KMS-11 (cell line): ENCODE measurements at regions not wholly inside any gene's neighbourhood (a gene's known extent, or its start where the extent isn't known, plus 50 kb on each side); places are given as distances from the start of the nearest gene placed in this dataset.

ENCODE experiments used
- H2AFZ ChIP-seq: fragments of 200-600 bp; sonication (generic); 2 replicates; pipeline ENCODE4 v1.6.1; 2016; ENCODE audit warnings: antibody characterized with exemption, mixed run types, low read depth
- H3K27ac ChIP-seq: fragments of 200-600 bp; sonication (generic); 2 replicates; pipeline ENCODE4 v1.6.1; 2016; ENCODE audit warnings: mild to moderate bottlenecking, mixed run types
- H3K27me3 ChIP-seq: fragments of 200-600 bp; sonication (generic); 2 replicates; pipeline ENCODE4 v1.6.1; 2017; ENCODE audit warnings: mild to moderate bottlenecking, low read depth, mixed run types, moderate library complexity; ENCODE audit not compliant: insufficient read depth
- H3K36me3 ChIP-seq: fragments of 200-600 bp; sonication (generic); 2 replicates; pipeline ENCODE4 v1.6.1; 2017; ENCODE audit warnings: mild to moderate bottlenecking, mixed run types; ENCODE audit not compliant: insufficient read depth
- H3K4me1 ChIP-seq: fragments of 200-600 bp; sonication (generic); 2 replicates; pipeline ENCODE4 v1.6.1; 2016; ENCODE audit warnings: mild to moderate bottlenecking, low read depth, mixed run types; ENCODE audit not compliant: poor library complexity, severe bottlenecking
- H3K4me2 ChIP-seq: fragments of 200-600 bp; sonication (generic); 2 replicates; pipeline ENCODE4 v1.7.0; 2016; ENCODE audit warnings: mild to moderate bottlenecking, mixed run types
- H3K4me3 ChIP-seq: fragments of 200-600 bp; sonication (generic); IDR thresholded peaks from 2 replicates; pipeline ENCODE4 v1.6.1; 2017; ENCODE audit warnings: low read depth, low read length, mixed read lengths; ENCODE audit not compliant: insufficient read depth
- H3K79me2 ChIP-seq: fragments of 200-600 bp; sonication (generic); 2 replicates; pipeline ENCODE4 v1.6.1; 2016; ENCODE audit warnings: low read depth, mixed run types; ENCODE audit not compliant: insufficient read depth
- H3K9ac ChIP-seq: fragments of 200-600 bp; sonication (generic); 2 replicates; pipeline ENCODE4 v1.6.1; 2016; ENCODE audit warnings: mild to moderate bottlenecking, mixed run types
- H4K20me1 ChIP-seq: fragments of 200-600 bp; sonication (generic); 2 replicates; pipeline ENCODE4 v1.6.1; 2016; ENCODE audit warnings: mild to moderate bottlenecking, mixed run types; ENCODE audit not compliant: insufficient read depth
- TF ChIP-seq, protein P1 (sequence below): fragments of 200-600 bp; sonication (generic); conservative IDR thresholded peaks from 2 replicates; pipeline ENCODE4 v1.6.1; 2017; ENCODE audit warnings: low read depth, mild to moderate bottlenecking, antibody characterized with exemption, low read length, moderate library complexity, mixed read lengths

DNA sequence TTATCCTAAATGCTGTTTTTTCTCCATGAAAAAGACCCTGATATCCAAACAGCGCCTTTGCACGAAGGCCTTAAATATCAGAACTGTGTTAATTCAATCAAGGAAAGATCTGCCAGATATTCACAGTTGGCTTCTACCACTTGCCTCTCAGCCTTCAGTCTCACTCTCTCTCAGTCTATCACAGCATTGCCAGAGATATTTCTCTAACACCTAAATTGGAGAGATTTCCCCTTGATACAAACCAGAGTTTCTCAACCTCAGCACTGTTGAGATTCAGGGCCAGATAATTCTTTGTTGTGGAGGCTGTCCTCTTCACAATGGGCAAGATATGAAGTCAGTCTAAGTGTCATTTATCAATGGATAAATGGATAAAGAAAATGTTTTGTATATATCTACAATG is 454.1 kb upstream of the MAF start:
- Histone ChIP-seq H3K4me1 (no peaks in the 10 kb centered on the region), H3K79me2 (no peaks in the 10 kb centered on the region), H3K27me3 (no peaks in the 10 kb centered on the region), H3K9ac (no peak overlapping the region), H3K27ac (no peak overlapping the region), H3K4me2 (no peak overlapping the region), H3K36me3 (no peaks in the 10 kb centered on the region), H2AFZ (no peak overlapping the region), H3K4me3 (no peak overlapping the region), H4K20me1 (no peaks in the 10 kb centered on the region)
- TF ChIP-seq, protein P1, sequence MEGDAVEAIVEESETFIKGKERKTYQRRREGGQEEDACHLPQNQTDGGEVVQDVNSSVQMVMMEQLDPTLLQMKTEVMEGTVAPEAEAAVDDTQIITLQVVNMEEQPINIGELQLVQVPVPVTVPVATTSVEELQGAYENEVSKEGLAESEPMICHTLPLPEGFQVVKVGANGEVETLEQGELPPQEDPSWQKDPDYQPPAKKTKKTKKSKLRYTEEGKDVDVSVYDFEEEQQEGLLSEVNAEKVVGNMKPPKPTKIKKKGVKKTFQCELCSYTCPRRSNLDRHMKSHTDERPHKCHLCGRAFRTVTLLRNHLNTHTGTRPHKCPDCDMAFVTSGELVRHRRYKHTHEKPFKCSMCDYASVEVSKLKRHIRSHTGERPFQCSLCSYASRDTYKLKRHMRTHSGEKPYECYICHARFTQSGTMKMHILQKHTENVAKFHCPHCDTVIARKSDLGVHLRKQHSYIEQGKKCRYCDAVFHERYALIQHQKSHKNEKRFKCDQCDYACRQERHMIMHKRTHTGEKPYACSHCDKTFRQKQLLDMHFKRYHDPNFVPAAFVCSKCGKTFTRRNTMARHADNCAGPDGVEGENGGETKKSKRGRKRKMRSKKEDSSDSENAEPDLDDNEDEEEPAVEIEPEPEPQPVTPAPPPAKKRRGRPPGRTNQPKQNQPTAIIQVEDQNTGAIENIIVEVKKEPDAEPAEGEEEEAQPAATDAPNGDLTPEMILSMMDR: no peak

DNA sequence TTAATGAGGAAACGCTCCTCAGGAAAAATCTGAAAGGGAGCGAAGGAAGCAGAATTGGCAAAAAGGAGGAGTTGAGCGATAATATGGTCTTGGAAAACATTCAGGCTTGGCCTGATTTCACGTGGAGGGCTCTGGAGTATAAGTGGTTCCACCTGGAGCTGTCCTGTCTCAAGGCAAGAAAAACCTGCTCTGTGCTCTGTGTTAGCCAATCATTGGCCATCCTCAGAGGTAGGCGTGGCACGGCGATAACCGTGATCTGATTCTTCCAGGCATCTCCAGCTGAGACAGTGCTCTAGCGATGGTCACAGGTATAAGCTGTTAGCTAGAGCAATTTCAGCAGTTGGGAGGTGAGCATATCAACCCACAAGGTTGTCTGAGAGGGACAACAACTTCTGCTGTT is 450.5 kb upstream of the MAF start:
- H3K4me1 ChIP-seq: no peaks in the 10 kb centered on the region
- H3K27ac ChIP-seq: no peak overlapping the region
- H4K20me1 ChIP-seq: no peaks in the 10 kb centered on the region
- no peak overlapping the region for H3K9ac ChIP-seq
- no peaks in the 10 kb centered on the region for H3K79me2 ChIP-seq
- TF ChIP-seq, protein P1: no peak
- no peak overlapping the region for H3K4me3 ChIP-seq
- H3K27me3 ChIP-seq: no peaks in the 10 kb centered on the region
- H3K36me3 ChIP-seq: no peaks in the 10 kb centered on the region
- no peak overlapping the region for H3K4me2 ChIP-seq
- no peak overlapping the region for H2AFZ ChIP-seq

DNA sequence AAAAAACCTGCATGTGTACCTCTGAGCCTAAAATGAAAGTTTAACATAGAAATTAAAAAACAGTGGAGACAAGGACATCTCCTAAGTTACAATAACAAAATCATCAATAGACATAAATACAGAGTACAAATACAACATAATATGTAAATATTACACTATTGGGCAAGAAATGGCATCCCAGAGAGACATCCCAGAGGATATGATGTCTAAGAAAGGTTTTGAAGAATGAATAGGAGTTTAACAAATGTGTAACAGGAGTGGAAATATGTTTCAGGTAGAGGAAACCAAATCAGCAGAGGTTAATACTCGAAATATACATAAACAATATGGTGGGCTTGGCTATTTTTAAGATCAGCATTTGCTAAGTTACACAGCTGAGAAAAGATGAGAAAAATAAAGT is 447.7 kb upstream of the MAF start:
- Histone ChIP-seq H3K27ac (no peak overlapping the region), H3K4me3 (no peak overlapping the region), H4K20me1 (no peaks in the 10 kb centered on the region), H3K36me3 (no peaks in the 10 kb centered on the region), H3K79me2 (no peaks in the 10 kb centered on the region), H2AFZ (no peak overlapping the region), H3K9ac (no peak overlapping the region), H3K27me3 (no peaks in the 10 kb centered on the region), H3K4me2 (no peak overlapping the region), H3K4me1 (no peaks in the 10 kb centered on the region)
- TF ChIP-seq, protein P1: no peak

DNA sequence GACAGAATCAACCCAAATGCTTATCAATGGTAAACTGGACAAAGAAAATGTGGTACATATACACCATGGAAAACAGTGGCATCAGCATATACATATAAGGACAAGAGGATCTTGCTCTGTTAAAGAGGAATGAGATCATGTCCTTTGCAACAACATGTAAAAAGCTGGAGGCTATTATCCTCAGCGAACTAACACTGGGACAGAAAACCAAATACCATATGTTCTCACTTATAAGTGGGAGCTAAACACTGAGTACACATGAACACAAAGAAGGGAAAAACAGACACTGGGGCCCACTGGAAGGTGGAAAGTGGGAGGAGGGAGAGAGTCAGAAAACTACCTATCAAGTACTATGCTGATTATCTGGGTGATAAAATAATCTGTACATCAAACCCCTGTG is 447.3 kb upstream of the MAF start:
- TF ChIP-seq, protein P1: no peak
- Histone ChIP-seq H3K4me1 (no peaks in the 10 kb centered on the region), H3K27ac (no peak overlapping the region), H2AFZ (no peak overlapping the region), H3K4me3 (no peak overlapping the region), H3K79me2 (no peaks in the 10 kb centered on the region), H3K36me3 (no peaks in the 10 kb centered on the region), H3K4me2 (no peak overlapping the region), H4K20me1 (no peaks in the 10 kb centered on the region), H3K9ac (no peak overlapping the region), H3K27me3 (no peaks in the 10 kb centered on the region)

DNA sequence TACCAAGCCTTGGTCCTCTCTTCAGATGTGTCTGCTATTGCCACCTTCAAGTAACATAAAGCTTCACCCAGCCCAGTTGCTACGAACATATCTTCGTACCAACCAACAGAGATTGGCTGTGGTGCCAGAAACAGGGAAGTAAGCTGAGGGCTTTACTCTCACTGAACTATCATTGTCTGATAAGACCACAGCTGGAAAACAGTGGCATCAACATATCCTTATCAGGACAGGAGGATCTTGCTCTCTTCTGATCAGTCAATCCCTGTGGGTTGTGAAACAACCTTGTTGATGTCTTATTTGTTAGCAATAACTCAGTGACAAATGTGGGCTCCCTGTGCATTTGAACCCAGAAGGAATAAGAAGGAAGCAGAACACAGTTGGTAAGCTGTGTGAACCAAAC is 446.3 kb upstream of the MAF start:
- Histone ChIP-seq H2AFZ (no peak overlapping the region), H3K4me3 (no peak overlapping the region), H3K36me3 (no peaks in the 10 kb centered on the region), H3K27ac (no peak overlapping the region), H3K27me3 (no peaks in the 10 kb centered on the region), H3K9ac (no peak overlapping the region), H3K4me2 (no peak overlapping the region), H4K20me1 (no peaks in the 10 kb centered on the region), H3K4me1 (no peaks in the 10 kb centered on the region), H3K79me2 (no peaks in the 10 kb centered on the region)
- TF ChIP-seq, protein P1: no peak
